Skeletal muscle cell (primary cell): ENCODE measurements at regions not wholly inside any gene's neighbourhood (a gene's known extent, or its start where the extent isn't known, plus 50 kb on each side); places are given as distances from the start of the nearest gene placed in this dataset.

Source experiments
- DNase-seq: peaks from one replicate; pipeline ENCODE4 v3.0.0-alpha.2; 2010; ENCODE audit warnings: low read depth
- H3K4me3 ChIP-seq: 2 replicates; pipeline ENCODE4 v1.5.1; 2011; ENCODE audit warnings: low read depth, mild to moderate bottlenecking, control low read depth, low read length, moderate library complexity

- H3K4me3 ChIP-seq = no peak overlapping the region
- peak; percentile 50 for DNase-seq
Measured at GRCh38 chr4:54152846-54153600, 53.1 kb downstream of the GSX2 start.

GRCh38 chr4:54155936-54156335 lies 56.0 kb downstream of the GSX2 start:
- DNase-seq = no peak

GRCh38 chr4:54157606-54158005 lies 57.6 kb downstream of the GSX2 start:
- H3K4me3 ChIP-seq = no peak overlapping the region
- DNase-seq = no peak

More at GRCh38 chr4:54155936-54156335, 56.0 kb downstream of the GSX2 start:
- no peak overlapping the region for H3K4me3 ChIP-seq

GRCh38 chr4:54159543-54159942 lies 59.6 kb downstream of the GSX2 start:
- no peak overlapping the region for H3K4me3 ChIP-seq
- DNase-seq = no peak

- DNase-seq = no peak
- H3K4me3 ChIP-seq = no peak overlapping the region
Measured at GRCh38 chr4:54165011-54165410, 64.1 kb upstream of the PDGFRA start.

- no peak overlapping the region for H3K4me3 ChIP-seq
- peak; percentile 88 for DNase-seq
Measured at GRCh38 chr4:54165438-54165837, 63.7 kb upstream of the PDGFRA start.

- DNase-seq = no peak
- H3K4me3 ChIP-seq = no peak overlapping the region
Measured at GRCh38 chr4:54167508-54167907, 61.6 kb upstream of the PDGFRA start.

- no peak overlapping the region for H3K4me3 ChIP-seq
- DNase-seq = peak; percentile 20
Measured at GRCh38 chr4:54169176-54169575, 59.9 kb upstream of the PDGFRA start.

- DNase-seq = no peak
- no peak overlapping the region for H3K4me3 ChIP-seq
Measured at GRCh38 chr4:54172156-54172555, 56.9 kb upstream of the PDGFRA start.

GRCh38 chr4:54173281-54173912 lies 55.7 kb upstream of the PDGFRA start:
- no peak for DNase-seq
- no peak overlapping the region for H3K4me3 ChIP-seq

- no peak for DNase-seq
- no peak overlapping the region for H3K4me3 ChIP-seq
Measured at GRCh38 chr4:54176202-54176601, 52.9 kb upstream of the PDGFRA start.
